GM19193 (cell line): ENCODE measurements at regions not wholly inside any gene's neighbourhood (a gene's known extent, or its start where the extent isn't known, plus 50 kb on each side); places are given as distances from the start of the nearest gene placed in this dataset.

Experiments
- POLR2A ChIP-seq: IDR thresholded peaks from 4 replicates; pipeline ENCODE4 v1.6.1; 2011; ENCODE audit not compliant: insufficient read depth, insufficient read length; ENCODE audit errors: extremely low read depth

DNA sequence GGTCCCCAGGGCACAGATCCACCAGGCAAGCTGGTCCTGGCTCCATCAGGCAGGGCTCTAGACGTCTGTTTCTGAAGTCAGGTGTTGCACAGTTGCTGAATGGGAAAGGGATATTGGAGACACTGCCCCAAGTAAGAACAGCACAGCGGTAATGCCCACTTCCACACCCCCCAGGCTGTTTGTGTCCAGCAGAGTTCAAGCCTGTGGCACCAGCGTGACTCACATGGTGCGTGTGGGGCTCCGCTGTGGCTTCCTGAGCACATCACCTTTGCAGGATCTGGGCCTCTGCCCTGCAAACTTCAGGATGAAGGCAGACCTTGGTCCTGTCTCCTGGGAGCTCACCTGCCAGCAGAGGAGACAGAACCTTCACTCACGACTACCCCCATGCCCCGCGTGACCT, 203.3 kb downstream of the TFCP2L1 start:
- TF ChIP-seq POLR2A: no peak

DNA sequence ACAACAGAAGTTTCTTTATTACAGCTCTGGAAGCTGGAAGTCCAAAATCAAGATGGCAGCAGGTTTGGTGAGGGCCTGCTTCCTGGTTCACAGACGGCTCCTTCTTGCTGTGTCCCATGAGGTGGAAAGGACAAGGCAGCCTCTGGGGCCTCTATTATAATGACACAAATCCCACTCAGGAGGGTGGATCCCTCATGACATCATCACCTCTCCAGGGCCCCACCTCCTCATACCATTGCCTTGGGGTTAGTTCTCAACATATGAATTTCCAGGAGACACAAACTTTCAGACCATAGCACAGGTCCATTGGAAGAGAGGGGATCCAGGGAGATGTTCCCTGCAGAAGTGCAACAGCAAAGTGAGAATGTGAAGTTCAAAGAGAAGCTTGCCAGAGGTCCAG, 202.8 kb downstream of the TFCP2L1 start:
- no peak for TF ChIP-seq POLR2A

DNA sequence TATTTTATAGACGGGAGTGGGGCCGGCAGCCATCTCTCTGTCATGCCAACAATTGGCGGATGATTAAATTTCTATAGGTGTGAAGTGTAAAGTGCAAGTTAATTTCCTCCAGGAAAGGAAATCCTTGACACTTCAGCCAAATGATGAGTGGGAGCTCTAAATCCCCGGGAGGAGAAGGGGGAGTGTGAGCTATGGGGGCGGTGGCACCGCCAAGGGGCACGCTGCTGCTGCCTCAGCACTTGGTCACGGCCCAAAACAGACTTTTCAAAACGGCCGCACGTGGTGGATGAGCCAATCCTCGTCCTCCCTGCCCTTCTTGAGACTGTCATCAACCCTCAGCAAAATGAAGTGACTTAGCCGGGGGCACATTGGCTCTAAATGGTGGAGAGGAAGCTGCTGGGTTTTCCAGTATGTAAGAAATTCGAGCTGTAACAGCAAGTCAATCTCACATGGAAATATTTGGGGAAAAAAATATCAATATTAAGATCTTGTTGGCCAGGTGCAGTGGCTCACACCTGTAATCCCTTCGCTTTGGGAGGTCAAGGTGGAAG, 200.8 kb downstream of the TFCP2L1 start:
- no peak for TF ChIP-seq POLR2A

DNA sequence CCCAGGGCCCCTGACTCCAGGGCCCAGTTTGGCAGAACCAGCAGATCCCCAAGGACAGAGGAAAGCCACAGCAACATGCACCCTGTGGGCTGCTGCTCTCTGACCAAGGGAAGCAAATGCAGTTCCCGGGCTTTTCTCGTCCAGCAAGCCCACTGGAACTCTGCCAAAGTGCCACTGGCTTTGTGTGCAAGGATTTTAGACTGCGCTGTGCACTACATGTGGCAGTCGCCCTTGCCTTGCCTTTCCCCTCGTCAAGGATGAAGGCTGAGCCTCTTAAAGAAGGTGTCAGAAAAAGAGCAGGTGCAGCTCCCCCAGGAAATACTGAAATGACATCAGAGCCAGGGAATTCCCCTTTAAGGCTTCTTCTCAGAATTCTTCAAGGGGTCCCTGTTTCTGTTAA, 199.2 kb downstream of the TFCP2L1 start:
- no peak for TF ChIP-seq POLR2A

DNA sequence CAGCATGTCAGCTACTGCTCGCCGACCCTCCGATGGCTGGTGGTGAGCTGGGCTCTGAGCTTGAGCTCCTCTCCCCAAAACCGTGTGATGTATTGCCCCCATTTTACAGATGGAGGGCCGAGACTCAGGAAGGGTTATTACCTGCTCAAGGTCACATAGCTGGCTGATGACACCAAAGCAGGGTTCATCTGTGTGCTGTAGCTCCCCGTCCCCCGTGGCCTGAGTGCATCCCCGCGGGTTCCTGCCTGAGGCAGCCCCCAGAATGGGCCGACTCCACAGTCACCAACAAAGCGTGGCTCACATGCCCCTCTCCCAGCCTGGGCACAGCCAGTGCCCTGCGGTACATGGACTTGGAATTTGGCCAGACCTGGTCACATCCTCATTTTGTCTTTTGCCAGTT, 198.6 kb downstream of the TFCP2L1 start:
- TF ChIP-seq POLR2A: no peak

DNA sequence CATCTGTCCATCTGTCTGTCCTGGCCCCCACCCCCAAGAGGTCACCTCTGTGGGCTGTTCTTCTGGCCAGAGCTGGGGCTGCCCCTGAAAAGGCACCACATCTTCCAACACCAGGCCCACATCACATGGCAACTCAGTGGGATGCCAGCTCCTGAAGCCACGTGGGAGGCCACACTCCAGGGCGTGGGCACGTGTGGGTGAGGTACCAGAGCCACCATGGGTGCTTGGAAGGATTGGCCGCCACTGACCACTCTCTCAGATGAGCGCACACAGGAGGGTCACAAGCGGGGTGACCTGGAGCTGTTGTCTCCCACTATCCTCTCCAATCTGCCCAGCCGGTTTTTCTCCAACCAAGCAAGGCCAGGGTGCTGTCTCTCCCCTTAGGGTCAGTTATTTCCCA, 197.9 kb downstream of the TFCP2L1 start:
- TF ChIP-seq POLR2A: no peak

DNA sequence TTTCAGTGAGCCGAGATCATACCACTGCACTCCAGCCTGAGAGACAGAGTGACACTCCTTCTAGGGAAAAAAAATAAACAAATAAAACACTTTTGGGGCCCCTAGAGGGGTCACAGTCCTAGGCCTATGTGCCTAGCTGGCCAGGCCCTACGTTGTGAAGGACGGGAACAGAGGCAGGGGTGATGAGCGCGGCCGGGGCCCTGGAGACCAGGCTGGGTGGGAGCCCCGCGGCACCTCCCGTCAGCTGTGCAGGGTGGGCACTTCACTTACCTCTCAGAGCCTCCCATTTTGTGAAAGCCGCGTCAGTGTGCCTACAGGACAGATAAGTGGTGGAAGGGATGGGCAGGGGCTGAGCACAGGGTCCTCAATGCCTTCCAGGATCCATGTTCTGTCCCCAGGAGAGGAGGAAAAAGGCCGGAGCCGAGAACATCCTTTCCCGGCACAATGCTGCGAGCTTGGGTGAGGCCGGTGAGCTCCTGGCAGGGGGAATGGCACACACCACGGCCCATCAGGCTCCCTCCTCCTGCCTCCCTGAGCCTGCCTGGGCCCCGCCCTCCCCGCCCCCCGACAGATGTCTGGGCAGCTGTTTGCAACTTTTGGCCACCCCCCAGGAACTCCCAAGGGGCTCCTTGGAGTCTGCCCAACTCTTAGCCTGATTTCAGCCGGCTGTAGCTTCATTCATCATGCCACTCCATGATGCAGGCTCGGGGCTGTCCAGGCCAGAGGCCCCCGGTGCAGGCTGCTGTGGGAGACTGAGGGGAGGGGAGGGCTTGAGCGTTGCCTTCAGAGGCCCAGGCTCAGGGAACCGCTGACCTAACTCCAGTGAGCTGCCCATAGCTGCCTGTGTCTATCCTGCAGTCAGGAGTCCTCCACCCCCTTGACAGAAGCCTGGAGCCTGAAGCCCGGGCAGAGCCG, 196.5 kb downstream of the TFCP2L1 start:
- TF ChIP-seq POLR2A: no peak

DNA sequence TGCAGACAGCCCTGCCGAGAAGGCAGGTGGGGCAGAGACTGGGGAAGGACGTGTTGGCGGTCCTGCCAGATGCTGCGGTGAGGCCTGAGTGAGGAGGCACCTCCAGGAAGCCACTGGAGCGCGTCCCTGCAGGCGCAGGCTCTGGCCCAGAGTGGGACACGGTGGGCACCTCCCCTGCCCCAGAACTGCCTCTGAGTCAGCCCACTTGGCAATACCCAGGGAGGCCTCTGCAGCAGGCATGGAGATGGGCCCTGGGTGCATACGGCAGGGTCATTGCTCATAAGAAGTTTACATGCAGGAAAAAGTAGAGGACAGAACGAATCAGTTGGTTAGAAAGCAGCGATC, 195.9 kb downstream of the TFCP2L1 start:
- no peak for TF ChIP-seq POLR2A

DNA sequence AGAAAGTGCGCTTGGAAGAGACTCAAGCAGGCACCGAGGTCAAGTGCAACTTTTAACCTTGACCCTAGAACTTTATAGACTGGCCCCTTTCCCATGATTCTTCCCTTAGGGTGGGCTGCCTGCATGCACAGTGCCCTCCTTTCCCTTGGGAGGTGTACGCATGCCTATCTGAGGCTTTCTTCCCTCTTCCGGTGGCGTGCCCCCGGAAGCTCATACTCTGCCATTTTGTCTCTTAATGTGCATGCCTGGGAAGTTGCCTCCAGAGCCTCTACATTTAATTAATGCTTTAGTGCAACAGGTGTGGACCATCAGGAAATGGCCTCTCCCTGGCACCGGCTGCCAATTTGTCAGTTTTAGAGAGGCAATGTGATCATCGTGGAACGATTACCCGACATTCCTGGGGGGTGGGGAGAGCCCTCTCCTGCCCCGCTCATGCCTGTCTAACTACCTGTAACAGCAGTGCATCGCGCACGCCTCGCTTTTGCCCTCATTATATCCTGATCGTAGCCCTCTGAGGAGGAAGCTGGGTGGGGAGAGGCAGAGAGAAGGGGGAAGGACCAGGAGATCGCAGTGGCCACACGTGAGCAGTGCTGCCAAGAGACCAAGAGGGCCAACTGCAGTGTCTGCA, 194.8 kb downstream of the TFCP2L1 start:
- TF ChIP-seq POLR2A: no peak

DNA sequence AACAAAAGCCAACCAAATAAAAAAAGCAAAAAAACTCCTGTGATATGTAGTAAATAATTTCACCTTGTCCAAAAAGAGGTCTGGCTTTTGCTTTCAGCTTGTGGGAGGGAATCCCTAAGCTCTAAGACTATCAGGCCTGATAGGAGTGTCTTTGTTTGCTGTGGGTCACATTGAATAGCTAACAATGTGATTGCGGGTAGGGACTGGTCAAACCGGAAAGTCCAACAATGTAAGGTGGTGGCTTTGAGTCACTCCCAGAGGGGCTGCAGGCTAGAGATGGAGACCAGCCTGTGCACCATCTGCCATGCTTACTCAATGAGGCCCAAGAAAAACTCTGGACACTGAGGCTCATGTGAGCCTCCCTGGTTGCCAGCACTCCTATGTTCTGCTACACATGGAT, 192.9 kb downstream of the TFCP2L1 start:
- TF ChIP-seq POLR2A: no peak

DNA sequence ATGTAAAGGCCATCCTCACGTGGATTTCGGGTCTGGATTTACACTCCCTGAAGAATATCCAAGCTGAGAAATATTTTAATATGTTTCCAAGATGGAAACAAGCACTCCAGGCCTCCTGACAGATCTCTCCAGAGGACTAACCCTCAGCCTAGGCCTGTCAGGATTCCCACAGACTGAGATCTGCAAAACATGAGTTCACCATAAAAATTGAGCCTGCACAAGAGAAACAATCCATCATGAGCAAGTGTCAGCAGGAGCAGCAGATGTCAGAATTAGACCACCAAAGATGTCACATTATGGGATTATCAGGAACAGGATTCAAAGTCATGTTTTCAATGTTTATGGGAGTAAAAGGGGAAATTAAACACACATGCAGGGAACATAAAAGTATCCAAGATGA, 191.3 kb downstream of the TFCP2L1 start:
- TF ChIP-seq POLR2A: no peak

DNA sequence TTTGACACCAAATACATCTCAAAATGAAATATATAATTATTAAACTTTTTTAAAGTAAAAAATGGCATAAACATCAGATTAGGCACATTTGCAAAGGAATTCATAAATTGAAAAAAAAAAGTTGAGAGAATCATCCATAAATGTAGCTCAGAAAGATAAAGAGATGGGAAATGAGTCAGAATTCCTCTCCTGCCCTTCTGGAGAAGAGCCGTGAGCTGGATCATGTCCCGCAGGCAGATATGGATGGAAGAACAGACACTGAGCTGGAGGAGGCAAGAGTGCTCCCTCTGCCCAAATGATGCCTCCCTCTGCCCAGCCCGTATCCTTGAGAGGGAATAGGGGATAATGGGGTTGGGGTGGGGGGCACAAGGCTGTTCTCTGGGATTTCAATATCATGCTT, 190.9 kb downstream of the TFCP2L1 start:
- TF ChIP-seq POLR2A: no peak

DNA sequence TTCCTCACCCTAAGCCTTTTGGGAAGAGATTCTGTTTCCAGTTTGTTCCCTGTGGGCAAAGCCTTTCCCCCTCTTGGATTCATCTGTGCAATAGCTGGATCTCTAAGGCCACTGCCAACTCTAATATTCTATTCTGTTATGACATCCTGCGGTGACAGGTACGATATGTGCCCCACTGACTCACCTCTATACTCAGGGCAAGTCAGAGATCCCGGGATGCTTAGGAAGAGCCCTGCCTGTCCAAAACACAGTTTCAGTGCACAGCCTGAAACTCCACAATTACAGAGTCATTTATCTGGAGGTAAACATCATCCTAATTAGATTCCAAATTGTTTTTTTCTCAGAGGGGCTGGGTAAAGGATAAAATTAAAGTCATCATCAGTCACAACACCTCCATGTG, 190.2 kb downstream of the TFCP2L1 start:
- no peak for TF ChIP-seq POLR2A

DNA sequence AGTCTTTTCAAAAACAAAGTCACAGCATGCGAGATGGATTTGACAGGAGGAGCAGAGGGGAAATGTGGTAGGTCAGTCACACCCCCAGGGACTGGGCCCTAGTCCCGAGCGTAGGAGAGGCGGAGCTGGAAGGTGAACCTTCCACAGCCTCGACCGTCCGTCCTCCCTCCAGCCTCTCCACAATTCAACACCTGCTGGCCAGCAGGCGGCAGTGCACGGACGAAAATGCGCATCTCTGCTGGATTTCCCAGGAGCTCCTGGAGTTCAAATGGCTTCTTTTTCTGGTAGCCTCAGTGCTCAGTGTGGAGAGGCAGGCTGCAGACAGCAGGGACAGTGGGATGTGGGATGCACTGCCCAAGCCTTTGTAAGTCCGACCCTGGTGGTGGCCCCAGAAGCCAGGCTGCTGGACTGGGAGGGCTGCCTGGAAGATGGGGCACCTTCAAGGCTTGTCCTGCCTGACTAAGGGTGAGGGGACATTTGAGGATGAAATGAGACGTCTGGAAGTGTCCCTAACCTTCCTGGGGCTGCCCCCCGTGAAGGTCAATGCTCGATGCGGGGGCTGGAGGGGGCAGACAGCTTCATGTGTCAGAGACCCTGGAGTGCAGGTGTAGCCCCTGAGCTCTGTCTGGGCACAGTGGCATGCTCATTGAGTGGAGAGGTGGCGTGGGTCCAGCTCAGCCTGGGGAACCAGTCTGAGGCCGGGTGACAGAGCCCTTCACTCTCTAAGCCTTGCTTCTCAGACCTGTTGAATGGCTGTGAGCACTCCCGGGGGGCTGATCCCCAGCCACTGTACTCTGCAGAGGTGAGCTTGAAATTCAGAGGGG, 189.5 kb downstream of the TFCP2L1 start:
- no peak for TF ChIP-seq POLR2A

DNA sequence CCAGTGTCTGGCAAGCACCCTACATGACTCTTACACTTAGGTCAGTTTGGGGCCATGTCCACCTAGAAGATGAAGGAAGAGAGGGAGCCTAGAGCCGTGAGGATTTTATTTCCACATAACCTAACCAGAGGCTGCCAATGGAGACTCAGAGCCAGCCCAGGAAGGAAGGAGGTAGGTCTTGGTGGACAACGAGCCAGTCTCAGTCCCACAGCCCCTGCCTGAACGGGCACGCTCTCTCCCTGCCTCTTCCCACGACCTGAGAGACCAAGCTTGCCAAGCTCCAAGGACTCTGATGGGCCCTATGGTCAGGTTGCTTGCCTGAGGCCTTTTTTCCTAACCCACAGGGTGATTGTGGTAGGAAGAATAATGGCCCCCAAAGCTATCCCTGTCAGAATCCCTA, 188.4 kb downstream of the TFCP2L1 start:
- no peak for TF ChIP-seq POLR2A

DNA sequence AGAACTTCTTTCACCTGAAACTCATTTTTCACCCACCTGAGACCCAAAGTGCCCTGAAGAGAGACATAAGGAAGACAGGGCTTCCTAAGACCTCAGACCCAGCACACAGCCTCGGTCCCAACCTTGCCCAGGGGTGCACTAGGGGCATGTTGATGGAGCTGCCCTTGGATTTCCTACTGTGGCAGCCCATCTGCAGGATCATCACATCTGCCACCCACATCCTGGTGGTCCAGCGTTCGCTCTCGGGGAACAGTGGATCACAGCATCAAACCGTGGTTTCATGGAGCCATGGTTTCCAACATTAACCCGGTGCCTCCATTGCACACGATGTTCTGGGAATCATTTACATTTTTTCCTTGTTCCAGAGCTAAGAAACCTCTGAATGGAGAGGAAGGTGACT, 186.4 kb downstream of the TFCP2L1 start:
- no peak for TF ChIP-seq POLR2A
